ENCODE measurements at regions not wholly inside any gene's neighbourhood (a gene's known extent, or its start where the extent isn't known, plus 50 kb on each side); places are given as distances from the start of the nearest gene placed in this dataset.

DNA sequence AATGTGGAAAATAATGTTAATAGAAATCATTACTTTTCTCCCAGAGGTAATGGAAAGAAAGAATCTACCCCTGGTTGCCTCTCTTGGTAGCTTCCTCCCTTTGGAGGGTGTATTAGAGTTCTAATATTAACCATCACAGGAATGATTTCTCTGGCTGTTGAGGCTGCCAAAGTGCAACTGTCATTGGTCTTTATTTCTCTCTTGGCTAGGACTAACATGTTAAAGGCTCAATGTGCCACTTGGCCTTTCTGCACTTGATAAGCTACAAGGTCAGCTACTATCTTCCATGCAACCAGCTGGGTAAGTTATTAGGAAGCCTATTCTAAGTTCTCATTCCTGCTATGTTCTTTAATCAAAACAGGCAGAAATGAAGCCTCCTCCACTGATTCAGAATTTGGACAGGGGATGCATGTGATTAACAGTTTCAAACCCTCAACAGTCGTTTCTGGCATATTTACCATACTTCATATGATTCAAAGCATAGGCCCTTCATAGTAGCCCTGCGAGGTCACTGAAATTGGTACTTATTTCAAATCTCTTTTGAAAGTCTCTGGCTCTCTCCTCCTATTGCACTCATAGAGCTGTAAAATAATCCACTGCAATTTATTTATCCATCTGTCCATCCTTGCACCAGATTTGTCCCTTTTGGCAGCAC lies 645.0 kb downstream of the SORCS1 start:
- TF ChIP-seq, protein P1, sequence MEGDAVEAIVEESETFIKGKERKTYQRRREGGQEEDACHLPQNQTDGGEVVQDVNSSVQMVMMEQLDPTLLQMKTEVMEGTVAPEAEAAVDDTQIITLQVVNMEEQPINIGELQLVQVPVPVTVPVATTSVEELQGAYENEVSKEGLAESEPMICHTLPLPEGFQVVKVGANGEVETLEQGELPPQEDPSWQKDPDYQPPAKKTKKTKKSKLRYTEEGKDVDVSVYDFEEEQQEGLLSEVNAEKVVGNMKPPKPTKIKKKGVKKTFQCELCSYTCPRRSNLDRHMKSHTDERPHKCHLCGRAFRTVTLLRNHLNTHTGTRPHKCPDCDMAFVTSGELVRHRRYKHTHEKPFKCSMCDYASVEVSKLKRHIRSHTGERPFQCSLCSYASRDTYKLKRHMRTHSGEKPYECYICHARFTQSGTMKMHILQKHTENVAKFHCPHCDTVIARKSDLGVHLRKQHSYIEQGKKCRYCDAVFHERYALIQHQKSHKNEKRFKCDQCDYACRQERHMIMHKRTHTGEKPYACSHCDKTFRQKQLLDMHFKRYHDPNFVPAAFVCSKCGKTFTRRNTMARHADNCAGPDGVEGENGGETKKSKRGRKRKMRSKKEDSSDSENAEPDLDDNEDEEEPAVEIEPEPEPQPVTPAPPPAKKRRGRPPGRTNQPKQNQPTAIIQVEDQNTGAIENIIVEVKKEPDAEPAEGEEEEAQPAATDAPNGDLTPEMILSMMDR (IDR thresholded peaks at IDR 0.05; ENCODE audit: low read depth, low read length), result no peak
- TF ChIP-seq EZH2phosphoT487 (IDR thresholded peaks at IDR 0.05; ENCODE audit: low read depth), result no peak

Measured in OCI-LY3 (cell line).